ENCODE measurements at regions not wholly inside any gene's neighbourhood (a gene's known extent, or its start where the extent isn't known, plus 50 kb on each side); places are given as distances from the start of the nearest gene placed in this dataset.
"Not testable (repeated sequence)": the region's sequence is repeated elsewhere in the genome, so short reads cannot be mapped to it uniquely, and the experiment has no call there.

GRCh38 chr1:199522338-199522737 lies 505.2 kb upstream of the NR5A2 start:
- Histone ChIP-seq H3K4me1 (no peaks in the 10 kb centered on the region), H3K9me3 (no peaks in the 10 kb centered on the region), H3K27me3 (no peaks in the 10 kb centered on the region), H3K36me3 (no peaks in the 10 kb centered on the region), H3K4me3 (no peak overlapping the region), H3K27ac (no peak overlapping the region)
- TF ChIP-seq CTCF (IDR thresholded peaks at IDR 0.05) = no peak
- intact Hi-C loops (cut with DNase I) = no loop called here
- DNase-seq (ENCODE audit: low spot score in 2 of 2) = no peak

- Histone ChIP-seq H3K36me3 (no peaks in the 10 kb centered on the region), H3K4me3 (no peak overlapping the region), H3K27ac (no peak overlapping the region), H3K4me1 (no peaks in the 10 kb centered on the region), H3K9me3 (no peaks in the 10 kb centered on the region), H3K27me3 (no peaks in the 10 kb centered on the region)
- TF ChIP-seq CTCF (IDR thresholded peaks at IDR 0.05) = no peak
- DNase-seq (ENCODE audit: low spot score in 2 of 2) = no peak
- intact Hi-C loops (cut with DNase I) = no loop called here
Observed at GRCh38 chr1:199522936-199523335, 504.6 kb upstream of the NR5A2 start.

GRCh38 chr1:199529324-199529723 lies 498.2 kb upstream of the NR5A2 start:
- DNase-seq (ENCODE audit: low spot score in 2 of 2) = no peak
- Histone ChIP-seq H3K27ac (no peak overlapping the region), H3K9me3 (no peaks in the 10 kb centered on the region), H3K27me3 (no peaks in the 10 kb centered on the region), H3K36me3 (no peaks in the 10 kb centered on the region), H3K4me1 (no peaks in the 10 kb centered on the region), H3K4me3 (no peak overlapping the region)
- intact Hi-C loops (cut with DNase I) = no loop called here
- TF ChIP-seq CTCF (IDR thresholded peaks at IDR 0.05) = no peak

GRCh38 chr1:199533361-199533760 lies 494.1 kb upstream of the NR5A2 start:
- intact Hi-C loops (cut with DNase I); DNase-seq (ENCODE audit: low spot score in 2 of 2); H3K4me1 ChIP-seq; H3K9me3 ChIP-seq; H3K27me3 ChIP-seq; H3K27ac ChIP-seq; H3K4me3 ChIP-seq; H3K36me3 ChIP-seq: not testable (repeated sequence)

- intact Hi-C loops (cut with DNase I) = no loop called here
- Histone ChIP-seq H3K27ac (no peak overlapping the region), H3K9me3 (no peaks in the 10 kb centered on the region), H3K4me1 (no peaks in the 10 kb centered on the region), H3K27me3 (no peaks in the 10 kb centered on the region), H3K4me3 (no peak overlapping the region), H3K36me3 (no peaks in the 10 kb centered on the region)
- TF ChIP-seq CTCF (IDR thresholded peaks at IDR 0.05) = no peak
- DNase-seq (ENCODE audit: low spot score in 2 of 2) = no peak
Observed at GRCh38 chr1:199545780-199546179, 481.7 kb upstream of the NR5A2 start.

- Histone ChIP-seq H3K36me3 (no peaks in the 10 kb centered on the region), H3K9me3 (no peaks in the 10 kb centered on the region), H3K4me1 (no peaks in the 10 kb centered on the region), H3K4me3 (no peak overlapping the region), H3K27me3 (no peaks in the 10 kb centered on the region), H3K27ac (no peak overlapping the region)
- intact Hi-C loops (cut with DNase I) = no loop called here
- no peak for TF ChIP-seq CTCF (IDR thresholded peaks at IDR 0.05)
- no peak for DNase-seq (ENCODE audit: low spot score in 2 of 2)
Observed at GRCh38 chr1:199546323-199546722, 481.2 kb upstream of the NR5A2 start.

Measured in ascending aorta (tissue), 2 donors.